HG03469 (cell line): ENCODE measurements at regions not wholly inside any gene's neighbourhood (a gene's known extent, or its start where the extent isn't known, plus 50 kb on each side); places are given as distances from the start of the nearest gene placed in this dataset.
"Not testable (repeated sequence)": the region's sequence is repeated elsewhere in the genome, so short reads cannot be mapped to it uniquely, and the experiment has no call there.

Experiments
- ATAC-seq: cut with Tn5 transposase; IDR thresholded peaks from one replicate; pipeline ENCODE4 v1.9.1; 2021; ENCODE audit warnings: mild to moderate bottlenecking, moderate library complexity, moderate number of reproducible peaks; ENCODE audit not compliant: unreplicated experiment

GRCh38 chr3:105976196-105976595 lies 107.4 kb upstream of the CBLB start:
- ATAC-seq, result no peak

- ATAC-seq, result no peak
Measured at GRCh38 chr3:105979961-105980360, 111.1 kb upstream of the CBLB start.

- ATAC-seq, result no peak
Measured at GRCh38 chr3:105982207-105982606, 113.4 kb upstream of the CBLB start.

- ATAC-seq, result no peak
Measured at GRCh38 chr3:105984837-105985236, 116.0 kb upstream of the CBLB start.

- not testable (repeated sequence) for ATAC-seq
Measured at GRCh38 chr3:105986343-105986742, 117.5 kb upstream of the CBLB start.

- no peak for ATAC-seq
Measured at GRCh38 chr3:105987809-105988208, 119.0 kb upstream of the CBLB start.

- no peak for ATAC-seq
Measured at GRCh38 chr3:105988540-105989212, 119.9 kb upstream of the CBLB start.

GRCh38 chr3:105996781-105997180 lies 128.0 kb upstream of the CBLB start:
- no peak for ATAC-seq

GRCh38 chr3:105997466-105997799 lies 128.6 kb upstream of the CBLB start:
- ATAC-seq, result no peak

- ATAC-seq, result no peak
Measured at GRCh38 chr3:105997800-105998526, 129.2 kb upstream of the CBLB start.

GRCh38 chr3:105999856-106000255 lies 131.0 kb upstream of the CBLB start:
- ATAC-seq, result no peak

GRCh38 chr3:106001923-106002322 lies 133.1 kb upstream of the CBLB start:
- ATAC-seq, result no peak

GRCh38 chr3:106004137-106004681 lies 135.4 kb upstream of the CBLB start:
- ATAC-seq, result no peak

GRCh38 chr3:106004826-106005225 lies 136.0 kb upstream of the CBLB start:
- no peak for ATAC-seq

GRCh38 chr3:106006001-106006400 lies 137.2 kb upstream of the CBLB start:
- no peak for ATAC-seq

- ATAC-seq, result no peak
Measured at GRCh38 chr3:106006571-106006970, 137.8 kb upstream of the CBLB start.

- no peak for ATAC-seq
Measured at GRCh38 chr3:106007512-106007911, 138.7 kb upstream of the CBLB start.

- no peak for ATAC-seq
Measured at GRCh38 chr3:106008766-106009165, 140.0 kb upstream of the CBLB start.

- ATAC-seq, result no peak
Measured at GRCh38 chr3:106010829-106011228, 142.0 kb upstream of the CBLB start.

- ATAC-seq, result no peak
Measured at GRCh38 chr3:106013971-106014370, 145.2 kb upstream of the CBLB start.

GRCh38 chr3:106014518-106014917 lies 145.7 kb upstream of the CBLB start:
- no peak for ATAC-seq

- ATAC-seq, result no peak
Measured at GRCh38 chr3:106014971-106015370, 146.2 kb upstream of the CBLB start.
